ENCODE measurements at regions not wholly inside any gene's neighbourhood (a gene's known extent, or its start where the extent isn't known, plus 50 kb on each side); places are given as distances from the start of the nearest gene placed in this dataset.

DNA sequence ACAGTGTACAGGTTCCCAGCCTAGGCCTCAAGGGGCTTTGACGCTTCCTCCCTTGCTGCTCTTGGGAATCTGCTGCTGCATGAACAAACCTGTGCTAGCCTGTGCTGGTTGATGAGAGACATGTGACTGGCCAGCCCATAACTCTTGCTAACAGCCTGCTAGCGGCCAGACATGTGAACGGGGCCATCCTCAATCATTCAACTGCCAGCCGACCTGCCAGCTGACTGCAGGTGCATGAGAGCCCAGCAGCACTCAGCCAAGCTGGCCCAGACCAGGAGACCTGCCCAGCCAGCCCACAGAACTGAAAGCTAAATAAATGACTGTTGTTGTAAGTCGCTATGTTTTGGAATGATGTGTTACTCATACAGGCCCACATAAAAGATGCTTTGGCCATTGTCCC lies 82.4 kb upstream of the DLG1 start:
- intact Hi-C loops (cut with DNase I), result no loop called here
- ATAC-seq (ENCODE audit: poor library complexity) (no peak), DNase-seq (no peak)

DNA sequence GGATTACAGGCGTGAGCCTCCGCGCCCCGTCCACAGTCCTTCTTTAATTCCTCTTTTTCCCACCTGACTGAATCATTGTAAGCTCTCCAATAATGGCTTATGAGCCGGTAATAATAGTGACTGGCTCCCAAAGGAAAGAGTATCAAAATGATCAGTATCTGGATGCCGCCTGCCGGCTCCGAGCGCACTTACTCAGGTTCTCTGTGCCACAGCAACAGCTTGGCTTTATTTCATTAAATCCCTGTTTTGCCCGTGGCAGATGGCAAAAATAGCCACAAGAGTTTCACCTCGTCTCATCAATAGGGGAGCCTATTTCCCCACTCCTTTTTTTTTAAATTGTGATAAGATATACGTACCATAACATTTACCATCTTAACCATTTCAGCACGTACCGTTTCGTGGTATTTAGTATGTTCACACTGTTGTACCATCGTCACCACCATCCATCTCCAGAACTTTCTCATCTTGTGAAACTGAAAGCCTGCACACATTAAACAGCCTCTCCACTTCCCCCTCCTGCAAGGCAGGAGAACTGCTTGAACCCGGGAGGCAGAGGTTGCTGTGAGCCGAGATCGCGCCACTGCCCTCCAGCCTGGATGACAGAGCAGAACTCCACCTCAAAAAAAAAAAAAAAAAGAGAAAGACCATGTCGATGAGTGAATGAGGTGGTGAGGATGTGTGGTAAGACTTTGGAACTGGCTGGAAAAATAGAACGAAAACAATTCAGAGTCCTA lies 80.7 kb upstream of the DLG1 start:
- DNase-seq (no peak), ATAC-seq (ENCODE audit: poor library complexity) (no peak)
- intact Hi-C loops (cut with DNase I), result no loop called here

DNA sequence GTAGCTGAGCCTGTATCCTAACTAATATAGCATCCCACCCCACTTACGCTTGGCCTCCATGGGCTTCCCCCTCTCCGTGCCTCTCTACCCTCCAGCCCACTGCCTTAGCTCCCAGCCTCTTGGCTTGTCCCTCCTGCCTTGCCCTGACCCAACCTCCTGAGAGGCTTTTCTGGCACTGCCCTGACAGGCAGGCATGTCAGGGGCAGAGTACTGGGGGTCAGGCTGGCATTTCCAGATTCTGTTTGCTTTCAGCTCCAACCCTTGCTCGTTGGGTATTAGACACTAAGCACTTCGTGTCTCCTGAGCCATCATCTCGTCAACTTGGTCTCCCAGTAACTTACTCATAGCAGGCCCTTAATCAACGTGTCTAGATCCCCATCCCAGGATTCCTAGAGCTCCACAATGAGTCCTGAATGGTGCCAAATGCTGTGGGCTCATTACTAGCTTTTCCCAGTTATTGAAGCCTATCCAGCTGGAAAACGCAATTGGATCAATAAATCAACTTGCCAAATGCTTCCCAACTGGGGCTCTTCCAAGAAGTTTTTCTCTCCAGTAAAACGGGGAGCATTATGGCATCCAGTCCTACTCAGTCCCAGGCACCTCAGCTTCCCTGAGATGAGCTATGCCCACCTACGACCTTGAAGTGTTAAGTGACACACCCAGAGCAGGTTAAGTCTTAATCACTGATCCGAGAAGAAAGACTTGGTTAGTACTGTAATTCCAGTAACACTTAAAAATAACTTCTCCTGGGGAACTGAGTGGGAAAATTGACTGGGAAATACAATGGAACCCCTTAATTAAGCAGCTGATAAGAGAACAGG lies 78.5 kb upstream of the DLG1 start:
- ATAC-seq (ENCODE audit: poor library complexity) (no peak), DNase-seq (no peak)
- intact Hi-C loops (cut with DNase I), result no loop called here

DNA sequence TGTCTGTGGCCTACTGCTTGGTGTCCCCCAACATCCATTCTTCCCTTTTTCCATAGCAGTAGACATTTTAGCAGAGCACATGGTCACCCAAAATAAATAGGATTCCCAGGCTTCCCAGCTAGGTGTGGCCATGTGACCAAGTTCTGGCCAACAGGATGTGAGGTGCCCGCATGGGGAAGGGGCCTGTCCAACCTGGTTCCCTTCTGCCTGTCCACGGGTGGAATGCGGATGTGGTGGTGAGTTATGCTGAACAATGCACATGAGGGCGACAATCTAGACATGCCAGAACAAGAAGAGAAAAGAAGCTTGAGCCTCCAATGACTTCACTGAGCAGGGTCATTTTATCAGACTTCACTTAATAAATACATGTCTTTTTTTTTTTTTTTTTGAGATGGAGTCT lies 77.6 kb upstream of the DLG1 start:
- intact Hi-C loops (cut with DNase I), result no loop called here
- DNase-seq (no peak), ATAC-seq (ENCODE audit: poor library complexity) (no peak)

DNA sequence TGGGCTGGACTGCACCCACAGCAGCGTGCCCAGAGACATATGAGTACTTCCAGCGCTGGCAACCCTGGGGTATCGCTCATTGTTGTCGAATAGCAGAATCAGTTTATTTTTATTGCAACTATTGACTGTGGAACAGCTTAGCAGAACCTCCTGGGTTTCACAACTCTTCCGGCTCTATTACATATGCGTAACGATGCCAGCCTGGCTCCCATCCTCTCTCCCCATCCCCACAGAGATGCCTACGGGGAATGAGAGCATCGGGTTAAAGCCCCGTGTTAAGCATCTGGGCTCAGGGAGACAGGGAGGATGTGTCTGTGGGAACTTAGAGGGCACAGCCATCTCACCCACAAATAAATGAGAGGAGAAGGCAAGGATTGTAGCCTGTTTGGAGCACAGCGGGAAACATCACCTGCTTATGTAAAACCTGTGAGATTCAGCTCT lies 76.6 kb upstream of the DLG1 start:
- intact Hi-C loops (cut with DNase I), result no loop called here
- DNase-seq, result no peak
- no peak for ATAC-seq (ENCODE audit: poor library complexity)

DNA sequence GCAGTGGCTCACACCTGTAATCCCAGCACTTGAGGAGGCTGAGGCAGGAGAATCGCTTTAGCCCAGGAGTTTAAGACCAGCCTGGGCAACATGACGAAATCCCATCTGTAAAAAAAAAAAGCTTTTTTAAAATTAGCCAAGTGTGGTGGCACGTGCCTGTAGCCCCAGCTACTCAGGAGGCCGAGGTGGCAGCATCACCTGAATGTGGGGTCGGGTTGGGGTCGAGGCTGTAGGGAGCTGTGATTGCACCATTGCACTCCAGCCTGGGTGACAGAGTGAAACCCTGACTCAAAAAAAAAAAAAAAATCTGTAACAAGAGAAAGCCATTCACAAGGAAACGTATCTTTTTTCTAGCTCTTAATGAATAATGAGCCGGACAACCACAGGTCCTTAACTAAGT lies 74.7 kb upstream of the DLG1 start:
- intact Hi-C loops (cut with DNase I), result no loop called here
- DNase-seq (no peak), ATAC-seq (ENCODE audit: poor library complexity) (no peak)

DNA sequence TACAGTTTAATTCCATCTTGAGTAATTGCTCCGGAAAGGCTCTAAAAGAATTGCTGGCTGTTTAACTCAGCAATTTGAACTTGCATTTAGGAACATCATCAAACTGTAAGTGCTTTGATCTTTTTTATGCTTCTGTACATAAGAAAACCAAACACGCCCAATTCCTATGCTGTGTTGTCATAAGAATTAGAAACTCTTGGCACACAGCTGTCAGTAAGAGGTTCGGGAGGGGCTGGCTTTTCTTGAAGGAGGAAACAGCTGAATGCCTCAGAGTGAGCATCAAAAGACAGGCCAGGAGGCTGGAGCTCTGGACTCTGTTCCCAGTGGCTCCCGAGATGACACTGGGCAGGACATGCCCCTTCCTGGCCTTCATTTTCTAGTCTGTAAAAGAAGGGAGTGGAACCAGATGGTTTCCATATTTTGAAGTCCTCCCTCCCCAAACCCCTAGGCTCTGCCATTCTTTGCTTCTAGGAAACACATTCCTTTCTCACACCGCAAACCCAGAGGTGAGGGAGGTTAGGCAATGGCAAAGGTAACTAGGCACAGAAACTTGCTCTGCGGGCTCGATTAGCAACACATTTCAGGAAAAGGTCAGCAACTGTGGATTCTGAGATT lies 73.7 kb upstream of the DLG1 start:
- ATAC-seq (ENCODE audit: poor library complexity), result no peak
- intact Hi-C loops (cut with DNase I), result no loop called here
- no peak for DNase-seq

DNA sequence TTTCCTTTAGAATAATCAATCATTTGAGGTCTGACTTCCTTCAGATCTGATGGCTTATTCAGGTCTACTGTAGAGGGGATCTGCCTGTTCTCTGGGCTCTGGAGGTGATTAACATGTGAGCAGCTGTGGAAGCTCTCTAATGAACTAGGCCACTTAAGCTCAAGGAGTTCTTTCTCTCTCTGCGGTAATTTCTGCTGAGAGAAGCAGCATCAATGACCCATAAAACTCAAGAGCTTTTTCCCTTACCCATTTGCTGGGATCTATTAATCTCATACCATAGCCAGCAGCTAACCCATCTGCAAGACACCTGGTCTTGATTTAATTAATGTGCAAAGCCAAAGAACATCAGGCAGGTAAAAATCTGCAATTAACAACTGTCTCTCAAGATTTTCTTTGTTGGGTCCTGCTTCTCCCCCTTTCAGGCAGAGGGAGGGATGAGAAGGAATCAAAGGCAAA lies 73.2 kb upstream of the DLG1 start:
- ATAC-seq (ENCODE audit: poor library complexity) (no peak), DNase-seq (no peak)
- intact Hi-C loops (cut with DNase I), result no loop called here

DNA sequence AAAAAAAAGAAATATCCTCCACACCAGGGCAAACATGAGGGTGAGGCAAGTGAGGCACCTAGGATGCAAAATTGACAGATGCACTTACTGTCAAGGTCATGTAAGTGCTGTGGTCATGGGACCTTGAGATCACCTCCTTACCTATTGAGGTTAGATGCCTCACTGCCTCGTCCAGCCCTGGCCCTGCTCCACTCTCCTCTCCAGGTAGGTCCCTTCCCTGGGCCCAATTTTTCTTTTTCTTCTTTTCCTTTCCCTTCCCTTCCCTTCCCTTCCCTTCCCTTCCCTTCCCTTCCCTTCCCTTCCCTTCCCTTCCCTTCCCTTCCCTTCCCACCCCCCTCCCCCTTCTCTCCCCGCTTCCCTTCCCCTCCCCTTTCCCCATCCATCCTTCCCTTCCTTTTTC lies 71.1 kb upstream of the DLG1 start:
- intact Hi-C loops (cut with DNase I), result no loop called here
- no peak for ATAC-seq (ENCODE audit: poor library complexity)
- no peak for DNase-seq

DNA sequence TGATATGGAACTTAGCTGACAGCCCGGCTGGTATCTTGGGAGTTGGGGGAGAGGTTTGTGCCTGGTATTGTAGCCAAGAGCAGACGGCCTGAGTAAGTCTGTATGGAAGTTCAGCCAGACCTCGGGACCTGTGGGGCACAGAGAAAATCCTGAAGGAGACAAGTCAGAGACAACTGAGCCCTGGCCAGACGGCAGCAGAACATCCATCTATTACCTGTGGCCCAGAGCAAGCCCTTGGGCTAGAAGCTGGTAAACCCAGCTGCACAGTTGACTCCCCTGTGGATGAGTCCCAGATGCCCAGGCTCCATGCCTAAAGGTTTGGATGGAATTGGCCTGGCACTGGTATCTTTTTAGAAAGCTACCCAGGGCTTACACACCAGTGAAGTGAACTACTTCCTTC lies 70.4 kb upstream of the DLG1 start:
- DNase-seq (no peak), ATAC-seq (ENCODE audit: poor library complexity) (no peak)
- intact Hi-C loops (cut with DNase I), result no loop called here

DNA sequence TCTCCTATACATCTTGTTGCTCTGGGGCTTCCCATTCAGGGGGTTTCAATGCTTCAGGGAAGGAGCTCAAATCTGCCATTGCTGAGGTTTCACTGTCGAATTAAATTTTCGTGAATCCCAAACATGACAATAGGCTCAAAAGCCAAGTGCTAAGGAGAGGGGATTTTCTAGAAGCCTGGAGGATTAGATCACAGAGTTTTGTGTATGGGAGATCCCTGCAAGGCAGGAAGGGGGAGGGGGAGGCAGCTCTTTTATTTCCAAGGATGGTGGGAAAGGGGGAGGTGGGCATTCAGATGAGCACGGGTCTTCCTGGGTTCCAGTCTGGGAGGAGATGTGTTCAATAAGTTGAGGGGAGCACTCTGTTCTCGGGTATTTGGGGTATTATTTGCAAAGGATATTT lies 69.9 kb upstream of the DLG1 start:
- intact Hi-C loops (cut with DNase I), result no loop called here
- no peak for DNase-seq
- ATAC-seq (ENCODE audit: poor library complexity), result no peak

DNA sequence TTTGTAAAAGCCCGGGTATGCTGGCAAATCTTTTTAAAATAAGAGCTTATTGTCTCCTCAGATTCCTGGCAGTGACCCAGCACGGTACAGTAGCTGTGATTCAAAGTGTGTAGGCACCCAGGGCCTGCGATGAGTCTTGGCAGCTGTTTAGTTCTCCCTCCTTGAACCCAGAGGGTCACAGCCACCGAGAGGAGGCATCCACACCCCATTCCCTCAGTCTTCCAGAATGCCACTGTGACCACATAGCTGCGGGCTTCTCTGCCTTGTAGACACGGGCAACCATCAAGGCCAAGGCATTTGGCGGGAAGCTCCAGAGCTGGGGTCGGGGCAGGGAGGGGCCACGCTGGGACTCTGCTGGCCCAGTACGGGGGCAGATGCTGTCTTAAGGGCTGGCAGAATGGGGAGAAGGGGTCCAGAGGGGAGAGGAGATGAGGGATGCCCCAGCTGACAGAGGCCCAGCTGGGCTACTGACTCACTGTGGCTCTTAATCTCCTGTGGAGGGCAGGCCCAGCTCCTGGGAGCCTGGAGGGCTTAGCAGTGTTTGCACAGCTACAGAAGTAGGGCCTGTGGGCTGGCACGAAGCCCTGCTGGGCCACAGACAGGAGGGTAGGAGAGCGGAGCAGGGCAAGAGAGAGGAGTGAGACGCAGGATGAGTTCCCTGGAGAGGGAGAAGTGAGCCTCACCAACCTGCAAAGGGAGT lies 68.8 kb upstream of the DLG1 start:
- no peak for DNase-seq
- no peak for ATAC-seq (ENCODE audit: poor library complexity)
- intact Hi-C loops (cut with DNase I), result no loop called here

DNA sequence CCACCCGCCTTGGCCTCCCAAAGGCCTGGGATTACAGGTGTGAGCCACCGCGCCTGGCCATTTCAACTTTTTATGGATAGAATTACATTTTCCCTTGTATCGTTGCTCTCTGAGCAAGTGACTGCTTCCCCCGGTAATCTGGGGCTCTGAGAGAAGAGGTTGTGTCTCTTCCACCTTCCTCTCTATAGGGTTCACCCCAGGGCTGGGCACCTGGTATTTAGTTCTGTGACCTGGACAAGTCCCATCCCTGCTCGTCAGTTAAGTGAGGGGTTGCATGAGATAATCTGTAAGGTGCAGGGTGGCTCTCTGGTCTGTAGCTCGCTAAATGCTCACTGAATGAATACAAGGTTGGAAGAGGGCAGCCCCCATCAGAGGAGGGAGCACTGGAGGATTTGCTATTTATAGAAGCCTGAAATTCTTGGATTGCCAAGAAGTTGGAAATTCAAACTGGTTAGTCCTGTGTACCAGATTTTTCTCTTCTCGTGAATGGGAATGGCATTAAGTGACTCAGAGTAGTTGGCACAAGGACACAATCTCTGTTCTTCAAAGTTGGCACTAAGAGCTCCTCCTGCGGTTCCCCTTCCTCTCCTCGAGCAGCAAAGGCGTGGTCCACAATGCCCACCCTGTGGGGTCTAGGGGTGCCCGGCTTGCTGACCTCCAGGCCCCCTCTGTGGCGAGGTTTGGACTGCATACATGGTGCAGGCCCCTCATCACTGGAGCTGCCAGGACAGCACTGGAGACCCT lies 68.1 kb upstream of the DLG1 start:
- intact Hi-C loops (cut with DNase I), result no loop called here
- no peak for ATAC-seq (ENCODE audit: poor library complexity)

DNA sequence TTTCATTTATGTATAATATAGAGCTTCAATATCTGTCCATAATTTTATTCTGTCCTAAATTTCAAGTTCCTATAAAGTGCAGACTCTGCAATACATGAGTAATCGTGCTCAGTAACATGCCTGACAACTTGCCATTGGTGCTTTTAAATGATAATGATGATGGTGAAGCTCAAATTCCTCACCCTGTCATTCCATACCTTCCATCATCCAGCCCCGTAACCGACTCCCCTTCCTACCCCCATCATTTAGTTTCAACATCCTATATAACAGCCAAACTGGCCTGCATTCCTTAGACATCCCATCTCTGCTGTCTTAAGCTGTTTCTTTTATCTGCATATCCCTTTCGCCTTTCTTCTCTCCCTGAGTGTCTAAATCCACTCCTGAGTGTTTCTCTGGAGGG lies 67.2 kb upstream of the DLG1 start:
- DNase-seq (no peak), ATAC-seq (ENCODE audit: poor library complexity) (no peak)
- intact Hi-C loops (cut with DNase I), result no loop called here

More for the DNA sequence above, 68.1 kb upstream of the DLG1 start:
- no peak for DNase-seq

DNA sequence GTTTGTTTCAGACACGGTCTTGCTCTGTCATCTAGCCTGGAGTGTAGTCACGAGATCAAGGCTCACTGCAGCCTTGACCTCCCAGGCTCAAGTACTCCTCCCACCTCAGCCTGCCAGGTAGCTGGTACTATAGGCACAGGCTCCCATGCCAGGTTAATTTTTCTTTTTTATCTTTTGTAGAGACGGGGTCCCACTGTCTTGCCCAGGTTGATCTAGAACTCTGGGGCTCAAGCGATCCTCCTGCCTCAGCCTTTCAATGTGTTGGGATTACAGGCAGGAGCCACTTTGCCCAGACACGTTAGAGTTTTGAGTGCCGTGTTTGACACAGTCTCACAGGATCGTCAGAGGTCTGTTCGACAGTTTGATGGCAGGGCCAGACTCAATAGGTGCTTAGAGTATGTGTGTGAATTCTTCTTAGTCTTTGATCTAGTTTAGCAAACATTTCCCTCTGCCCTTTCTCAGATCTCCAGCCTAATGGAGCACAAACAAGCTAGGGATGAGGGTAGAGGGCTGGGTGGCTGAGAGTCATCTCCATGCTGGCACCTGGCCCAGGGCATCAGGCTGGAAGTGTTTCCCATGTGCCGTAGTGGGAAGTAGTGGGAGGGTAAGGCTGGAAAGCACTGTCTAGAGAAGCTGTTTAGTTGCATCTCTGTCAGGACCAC lies 66.1 kb upstream of the DLG1 start:
- ATAC-seq (ENCODE audit: poor library complexity), result no peak
- intact Hi-C loops (cut with DNase I), result no loop called here
- no peak for DNase-seq

DNA sequence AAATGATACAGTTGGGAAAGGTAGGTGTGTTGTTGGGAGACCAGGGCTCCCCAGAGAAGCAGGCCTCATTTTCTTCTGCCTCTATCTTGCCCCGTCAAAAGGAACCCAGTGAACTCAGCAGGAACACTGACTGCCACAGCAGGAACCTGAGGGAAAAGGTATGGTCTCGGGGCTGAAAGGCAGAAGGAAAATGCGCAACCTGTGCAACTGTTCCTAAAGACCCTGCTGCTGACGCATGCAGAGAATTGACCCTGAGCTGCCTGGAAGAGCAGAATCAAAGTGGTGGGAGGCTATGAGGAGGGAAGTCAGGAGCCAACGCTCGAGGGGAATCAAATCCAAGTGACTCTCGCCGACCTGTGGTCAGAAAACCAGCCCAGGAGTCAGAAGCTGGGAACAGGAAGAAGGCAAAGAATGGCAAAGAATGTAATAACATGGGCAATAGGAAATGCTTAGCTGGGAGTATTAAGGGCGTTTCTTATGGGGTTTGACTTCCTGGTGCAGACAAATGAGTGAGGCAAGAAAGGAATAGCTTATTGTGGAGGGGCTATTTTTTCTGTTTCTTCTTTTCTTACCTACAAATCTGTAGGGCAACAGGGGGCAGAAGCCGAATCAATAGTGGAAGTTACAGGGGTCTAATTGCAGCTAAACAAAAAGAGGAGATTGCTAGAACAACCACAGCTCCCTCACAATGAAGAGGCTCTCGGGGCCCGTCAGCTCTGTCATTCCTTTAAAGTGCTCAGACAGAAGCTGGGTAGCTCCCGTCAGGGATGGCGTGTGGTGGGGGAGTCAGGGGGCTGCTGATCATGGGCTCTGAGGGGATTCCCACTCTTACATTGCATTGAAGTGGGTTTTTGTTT lies 65.4 kb upstream of the DLG1 start:
- intact Hi-C loops (cut with DNase I), result no loop called here
- DNase-seq, result no peak

DNA sequence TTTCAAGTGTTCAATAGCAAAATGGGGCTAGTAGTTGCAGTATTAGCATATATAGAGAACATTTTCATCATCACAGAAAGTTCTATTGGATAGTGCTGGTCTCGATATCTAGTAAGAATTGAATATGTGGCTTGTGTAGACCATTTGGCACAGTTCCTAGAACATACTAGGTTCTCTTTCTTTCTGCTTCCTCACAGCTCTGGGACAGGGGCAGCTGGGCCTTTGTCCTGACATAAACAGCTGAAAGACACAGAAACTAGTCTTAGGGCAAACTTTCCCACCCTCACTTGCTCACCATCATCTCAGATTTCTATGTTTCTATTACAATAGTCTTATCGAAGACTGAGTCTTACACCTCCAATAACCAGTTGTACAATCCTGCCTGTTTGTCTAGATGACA lies 63.7 kb upstream of the DLG1 start:
- ATAC-seq (ENCODE audit: poor library complexity) (no peak), DNase-seq (no peak)
- intact Hi-C loops (cut with DNase I), result no loop called here

More for the DNA sequence above, 65.4 kb upstream of the DLG1 start:
- no peak for ATAC-seq (ENCODE audit: poor library complexity)
